Upper lobe of left lung (tissue), 4 donors: ENCODE measurements at regions not wholly inside any gene's neighbourhood (a gene's known extent, or its start where the extent isn't known, plus 50 kb on each side); places are given as distances from the start of the nearest gene placed in this dataset.

Experiments
- EP300 ChIP-seq, 4 donors: sonication (generic); formaldehyde crosslinking; IDR thresholded peaks; one replicate each; pipeline ENCODE4 v1.5.1; 2017; ENCODE audit warnings: antibody characterized with exemption in 4 of 4, control low read depth in 2 of 4
- POLR2A ChIP-seq, 4 donors: fragments of 450-650 bp; IDR thresholded peaks; one replicate each; pipeline ENCODE4 v1.5.1; 2016 to 2017; ENCODE audit warnings: antibody characterized with exemption in 4 of 4, mild to moderate bottlenecking in 2 of 4
- POLR2AphosphoS5 ChIP-seq, 2 donors: sonication (generic); formaldehyde crosslinking; IDR thresholded peaks; one replicate each; pipeline ENCODE4 v1.5.1; 2017; ENCODE audit warnings: antibody characterized with exemption in 2 of 2
- TF ChIP-seq, protein P1 (sequence below), 6 experiments: fragments of 450-650 bp in 4 of 6; fragments of 200-600 bp in 2 of 6; sonication (generic) in 2 of 6; IDR thresholded peaks; one replicate each; pipeline ENCODE4 v1.5.1; 2016 to 2019; ENCODE audit warnings: antibody characterized with exemption in 6 of 6

DNA sequence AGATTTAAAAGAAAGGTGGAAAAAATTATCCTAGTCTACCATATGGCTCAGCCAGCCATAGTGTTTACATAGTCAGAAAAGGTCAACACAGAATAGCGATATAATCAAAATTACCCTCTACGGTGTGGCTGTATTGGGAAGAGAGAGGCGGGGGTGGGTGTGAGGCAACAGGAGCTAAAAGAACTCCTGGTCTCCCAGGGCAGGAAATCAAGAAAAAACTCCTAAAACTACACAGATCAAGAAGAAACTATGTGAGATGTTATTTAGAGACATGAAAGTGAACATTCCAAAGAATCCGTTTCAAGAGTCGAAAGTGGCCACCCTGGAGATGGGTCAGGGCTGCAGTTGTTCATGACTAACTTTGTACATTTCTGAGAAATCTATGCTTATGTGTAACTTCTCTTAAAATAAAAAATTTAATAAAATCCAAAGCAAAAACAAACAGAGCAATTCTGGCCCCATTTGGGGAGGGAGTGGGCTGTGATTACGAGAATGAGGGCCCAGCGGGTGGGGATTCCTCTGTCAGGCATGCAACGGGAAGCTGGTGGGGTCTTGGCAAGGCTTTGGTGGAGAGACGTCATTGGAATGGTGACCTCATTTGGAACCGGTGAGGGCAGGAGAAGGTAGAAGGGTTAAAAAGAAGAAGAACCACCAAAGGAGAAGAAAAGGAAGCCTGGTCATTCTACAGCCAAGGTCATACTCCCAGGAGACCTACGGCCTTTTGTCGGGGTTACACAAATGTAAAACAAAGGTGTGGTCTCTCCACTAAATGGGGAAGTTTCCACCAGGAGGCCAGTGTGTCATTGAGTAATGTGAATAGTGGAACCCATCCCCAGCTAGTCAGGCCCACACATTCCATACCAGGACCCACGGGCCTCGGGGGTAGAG lies 71.2 kb upstream of the DUSP5 start:
- TF ChIP-seq, protein P1, sequence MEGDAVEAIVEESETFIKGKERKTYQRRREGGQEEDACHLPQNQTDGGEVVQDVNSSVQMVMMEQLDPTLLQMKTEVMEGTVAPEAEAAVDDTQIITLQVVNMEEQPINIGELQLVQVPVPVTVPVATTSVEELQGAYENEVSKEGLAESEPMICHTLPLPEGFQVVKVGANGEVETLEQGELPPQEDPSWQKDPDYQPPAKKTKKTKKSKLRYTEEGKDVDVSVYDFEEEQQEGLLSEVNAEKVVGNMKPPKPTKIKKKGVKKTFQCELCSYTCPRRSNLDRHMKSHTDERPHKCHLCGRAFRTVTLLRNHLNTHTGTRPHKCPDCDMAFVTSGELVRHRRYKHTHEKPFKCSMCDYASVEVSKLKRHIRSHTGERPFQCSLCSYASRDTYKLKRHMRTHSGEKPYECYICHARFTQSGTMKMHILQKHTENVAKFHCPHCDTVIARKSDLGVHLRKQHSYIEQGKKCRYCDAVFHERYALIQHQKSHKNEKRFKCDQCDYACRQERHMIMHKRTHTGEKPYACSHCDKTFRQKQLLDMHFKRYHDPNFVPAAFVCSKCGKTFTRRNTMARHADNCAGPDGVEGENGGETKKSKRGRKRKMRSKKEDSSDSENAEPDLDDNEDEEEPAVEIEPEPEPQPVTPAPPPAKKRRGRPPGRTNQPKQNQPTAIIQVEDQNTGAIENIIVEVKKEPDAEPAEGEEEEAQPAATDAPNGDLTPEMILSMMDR (IDR thresholded peaks at IDR 0.05), result no peak
- TF ChIP-seq EP300 (IDR thresholded peaks at IDR 0.05) (no peak), POLR2A (IDR thresholded peaks at IDR 0.05) (no peak), POLR2AphosphoS5 (IDR thresholded peaks at IDR 0.05) (no peak)
